ENCODE measurements at regions not wholly inside any gene's neighbourhood (a gene's known extent, or its start where the extent isn't known, plus 50 kb on each side); places are given as distances from the start of the nearest gene placed in this dataset.

DNA sequence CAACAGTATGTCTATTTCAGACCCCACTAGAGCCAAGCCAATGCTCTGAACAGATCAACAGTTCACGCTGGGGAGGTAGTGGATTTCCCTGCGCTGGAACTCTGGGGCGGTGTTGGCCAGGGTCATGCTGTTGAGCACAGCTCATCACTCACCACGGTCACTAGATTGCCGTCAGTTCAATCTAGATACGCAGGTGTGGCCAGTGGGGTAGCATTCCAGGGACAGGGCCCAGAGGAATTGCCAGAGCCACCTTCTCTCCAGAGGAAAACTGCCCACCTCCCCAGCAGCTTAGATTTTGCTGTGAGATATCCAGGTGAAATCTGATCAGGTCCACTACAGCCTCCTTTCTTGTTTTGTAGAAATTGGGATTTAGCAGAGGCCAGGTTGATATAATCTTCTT, 101.8 kb downstream of the SOX11 start:
- TF ChIP-seq POLR2A (IDR thresholded peaks at IDR 0.05), result no peak
- TF ChIP-seq, protein P1, sequence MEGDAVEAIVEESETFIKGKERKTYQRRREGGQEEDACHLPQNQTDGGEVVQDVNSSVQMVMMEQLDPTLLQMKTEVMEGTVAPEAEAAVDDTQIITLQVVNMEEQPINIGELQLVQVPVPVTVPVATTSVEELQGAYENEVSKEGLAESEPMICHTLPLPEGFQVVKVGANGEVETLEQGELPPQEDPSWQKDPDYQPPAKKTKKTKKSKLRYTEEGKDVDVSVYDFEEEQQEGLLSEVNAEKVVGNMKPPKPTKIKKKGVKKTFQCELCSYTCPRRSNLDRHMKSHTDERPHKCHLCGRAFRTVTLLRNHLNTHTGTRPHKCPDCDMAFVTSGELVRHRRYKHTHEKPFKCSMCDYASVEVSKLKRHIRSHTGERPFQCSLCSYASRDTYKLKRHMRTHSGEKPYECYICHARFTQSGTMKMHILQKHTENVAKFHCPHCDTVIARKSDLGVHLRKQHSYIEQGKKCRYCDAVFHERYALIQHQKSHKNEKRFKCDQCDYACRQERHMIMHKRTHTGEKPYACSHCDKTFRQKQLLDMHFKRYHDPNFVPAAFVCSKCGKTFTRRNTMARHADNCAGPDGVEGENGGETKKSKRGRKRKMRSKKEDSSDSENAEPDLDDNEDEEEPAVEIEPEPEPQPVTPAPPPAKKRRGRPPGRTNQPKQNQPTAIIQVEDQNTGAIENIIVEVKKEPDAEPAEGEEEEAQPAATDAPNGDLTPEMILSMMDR (IDR thresholded peaks at IDR 0.05), result no peak

Data from right lobe of liver (tissue), 4 donors.